ENCODE measurements at regions not wholly inside any gene's neighbourhood (a gene's known extent, or its start where the extent isn't known, plus 50 kb on each side); places are given as distances from the start of the nearest gene placed in this dataset.

DNA sequence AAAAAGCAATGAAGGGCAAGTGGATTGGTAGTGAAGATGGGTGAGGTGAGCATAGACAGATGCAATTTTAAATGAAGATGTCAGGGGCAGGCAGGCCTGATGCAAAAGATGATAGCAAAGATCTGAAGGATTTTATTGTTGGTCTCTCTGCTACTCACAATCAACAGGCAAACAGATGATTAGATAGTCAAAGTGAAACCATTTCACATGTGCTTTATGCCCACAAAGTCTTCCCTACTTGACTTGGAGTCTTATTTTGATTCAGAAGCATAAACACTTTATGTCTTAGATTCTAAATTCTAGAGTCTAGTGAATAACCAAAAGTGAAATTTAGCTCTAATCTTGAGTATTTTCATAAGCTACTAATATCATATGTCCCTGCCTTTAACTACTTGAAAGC is 153.8 kb upstream of the HNRNPA3 start:
- no peak for TF ChIP-seq EP300 (IDR thresholded peaks at IDR 0.05)
- no peak for TF ChIP-seq CTCF (IDR thresholded peaks at IDR 0.05)
- TF ChIP-seq JUN (IDR thresholded peaks at IDR 0.05): no peak
- TF ChIP-seq MAFK (IDR thresholded peaks at IDR 0.05; ENCODE audit: partially characterized antibody): no peak
- no peak for TF ChIP-seq E2F6 (IDR thresholded peaks at IDR 0.05; ENCODE audit: borderline replicate concordance, low read depth)
- TF ChIP-seq CEBPB (IDR thresholded peaks at IDR 0.05): no peak

Measured in A549 (cell line).